ENCODE measurements at regions not wholly inside any gene's neighbourhood (a gene's known extent, or its start where the extent isn't known, plus 50 kb on each side); places are given as distances from the start of the nearest gene placed in this dataset.

DNA sequence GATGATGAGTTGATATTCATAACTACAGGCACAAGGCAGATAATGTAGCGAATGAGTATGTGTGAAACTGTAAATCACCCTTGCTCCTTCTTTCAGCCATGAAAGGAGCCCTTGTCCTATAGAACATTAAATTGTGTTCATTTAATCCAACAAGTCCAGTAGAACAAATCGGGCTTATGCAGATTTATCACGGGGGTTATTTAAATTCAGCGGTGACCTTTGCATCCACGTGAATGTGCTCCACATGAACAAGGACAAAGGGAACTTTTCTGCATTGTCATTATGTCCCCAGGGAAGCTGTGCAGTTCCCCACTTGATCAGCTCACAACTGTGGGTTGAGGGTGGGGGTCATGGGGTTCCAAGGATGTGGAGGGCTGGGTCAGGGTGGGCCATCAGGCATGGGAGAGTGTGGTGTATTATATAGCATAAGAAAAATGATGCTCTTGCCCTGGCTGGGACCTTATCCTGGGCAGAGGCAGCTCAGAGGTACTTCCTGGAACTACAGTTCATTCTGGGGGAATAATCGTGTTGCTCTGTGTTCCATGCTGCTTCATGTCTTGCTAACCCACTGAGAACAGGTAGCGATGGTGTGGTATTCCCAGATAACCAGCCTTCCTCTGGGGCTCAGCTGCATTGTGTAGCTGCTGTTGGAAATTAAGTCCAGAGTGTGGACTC lies 306.6 kb downstream of the FAT3 start:
- Histone ChIP-seq H3K9ac (replicated peaks in 1 of 4; ENCODE audit: extremely low read depth in 1 of 4, low read depth in 3 of 4, low read length in 3 of 4) (no peak overlapping the region), H2BK5ac (ENCODE audit: low read depth, low read length) (peak overlapping the region; percentile 63; the same call in 1 of the 2 replicates), H2BK12ac (ENCODE audit: low read depth, low read length) (peak overlapping the region; percentile 40; the same call in 1 of the 2 replicates), H4K20me1 (replicated peaks in 1 of 2; ENCODE audit: control insufficient read depth in 1 of 2, insufficient read depth in 2 of 2, low read length in 2 of 2) (no peaks in the 10 kb centered on the region), H2BK15ac (ENCODE audit: low read length) (peak overlapping the region; percentile 37; the same call in 1 of the 2 replicates), H3K36me3 (ENCODE audit: control insufficient read depth in 2 of 4, insufficient read depth in 4 of 4, low read length in 3 of 4) (no peaks in the 10 kb centered on the region), H3K4me2 (ENCODE audit: insufficient read depth in 1 of 2, low read depth in 2 of 2, low read length in 2 of 2) (no peak overlapping the region), H3K27me3 (replicated peaks in 1 of 4; ENCODE audit: control insufficient read depth in 3 of 4, extremely low read depth in 1 of 4, insufficient read depth in 3 of 4, low read length in 3 of 4) (no peaks in the 10 kb centered on the region), H3K27ac (ENCODE audit: low read depth, low read length) (no peak overlapping the region; the same call in 1 of the 2 replicates), H3K4me1 (replicated peaks in 1 of 4; ENCODE audit: control insufficient read depth in 3 of 4, insufficient read depth in 4 of 4, low read length in 3 of 4) (peaks cover 0 to 11% (median 3%) of the 10 kb centered on the region in 4 experiments; a peak in 2 of 7 replicates), H2AFZ (ENCODE audit: low read length) (no peak overlapping the region), H3K79me1 (ENCODE audit: low read depth, low read length) (no peaks in the 10 kb centered on the region; the same call in 1 of the 2 replicates), H2BK20ac (ENCODE audit: low read length) (no peak overlapping the region), H4K5ac (ENCODE audit: insufficient read length, low read depth, low read length) (no peak overlapping the region), H4K8ac (ENCODE audit: extremely low read depth, insufficient read depth, low read length) (no peak overlapping the region), H3K79me2 (ENCODE audit: control insufficient read depth in 1 of 2, insufficient read depth in 2 of 2, low read length in 2 of 2) (no peaks in the 10 kb centered on the region), H2AK5ac (ENCODE audit: low read depth, low read length) (no peak overlapping the region; the same call in 1 of the 2 replicates), H3K9me3 (ENCODE audit: insufficient read depth in 2 of 2, low read depth in 1 of 2, low read length in 1 of 2) (no peaks in the 10 kb centered on the region), H3K14ac (ENCODE audit: insufficient read length) (no peak overlapping the region), H3K4ac (replicated peaks; ENCODE audit: insufficient read length, low read depth, low read length) (no peak overlapping the region), H3K23ac (ENCODE audit: insufficient read length) (no peak overlapping the region), H2BK120ac (replicated peaks; ENCODE audit: low read depth, low read length) (peak overlapping the region; percentile 13), H4K91ac (replicated peaks; ENCODE audit: insufficient read length, low read length) (peak overlapping the region; percentile 59), H3K56ac (replicated peaks; ENCODE audit: insufficient read length, low read depth, low read length) (no peak overlapping the region), H3K23me2 (ENCODE audit: low read depth, low read length) (no peaks in the 10 kb centered on the region), H3K4me3 (ENCODE audit: extremely low read depth in 1 of 4, insufficient read depth in 2 of 4, low read depth in 3 of 4, low read length in 4 of 4) (no peak overlapping the region), H3K18ac (ENCODE audit: extremely low read depth, low read length) (no peak overlapping the region)
- DNase-seq (ENCODE audit: low read depth in 1 of 2, low spot score in 2 of 2), result no peak
- ChIA-PET CTCF (ENCODE audit: partially characterized antibody) (interaction anchor here (0.6 to 1.5 kb wide), 10 partner anchors 9 to 1679 kb away, joined by 3 to 4 read pairs (median 3); no protein-coding TSS in a partner anchor), POLR2A (ENCODE audit: partially characterized antibody) (interaction anchor here (0.6 kb wide), 1 partner anchor 729 kb away, joined by 3 read pairs; no protein-coding TSS in a partner anchor)
- WGBS, 2 experiments (ENCODE audit: extremely low coverage in 1 of 2, insufficient coverage in 1 of 2, insufficient read length in 1 of 2, insufficient replicate concordance in 2 of 2, low coverage in 1 of 2, low lambda C conversion rate in 2 of 2, missing lambda C conversion rate in 1 of 2), result 83% methylated on average over 7 of the region's 7 CpGs; no CpG with 5 or more reads in 1 of the 2 experiments
- no peak for FAIRE-seq
- no peak for TF ChIP-seq USF2 (IDR thresholded peaks at IDR 0.05; ENCODE audit: low read length)
- TF ChIP-seq RXRA (IDR thresholded peaks at IDR 0.05; ENCODE audit: insufficient read depth, low read depth, low read length), result no peak
- TF ChIP-seq E2F6 (IDR thresholded peaks at IDR 0.05), result no peak
- TF ChIP-seq EP300 (IDR thresholded peaks at IDR 0.05; ENCODE audit: borderline replicate concordance in 1 of 2, low read depth in 2 of 2, low read length in 2 of 2), result no peak
- no peak for TF ChIP-seq CHD2 (IDR thresholded peaks at IDR 0.05; ENCODE audit: low read length)
- no peak for TF ChIP-seq RFX5 (IDR thresholded peaks at IDR 0.05; ENCODE audit: borderline replicate concordance, low read depth, low read length)
- no peak for TF ChIP-seq RNF2 (IDR thresholded peaks at IDR 0.05; ENCODE audit: borderline replicate concordance, low read depth, low read length, missing control alignments, poor library complexity, severe bottlenecking)
- no peak for TF ChIP-seq CEBPB (IDR thresholded peaks at IDR 0.05; ENCODE audit: low read depth, low read length)
- no peak for TF ChIP-seq SP1 (IDR thresholded peaks at IDR 0.05; ENCODE audit: low read depth, low read length)
- no peak for TF ChIP-seq FOSL1 (IDR thresholded peaks at IDR 0.05; ENCODE audit: insufficient read depth, low read depth, low read length)
